Upper lobe of left lung (tissue), 4 donors: ENCODE measurements at regions not wholly inside any gene's neighbourhood (a gene's known extent, or its start where the extent isn't known, plus 50 kb on each side); places are given as distances from the start of the nearest gene placed in this dataset.

Experiments used
- CTCF ChIP-seq, 6 experiments: fragments of 450-650 bp in 4 of 6; fragments of 200-600 bp in 2 of 6; sonication (generic) in 2 of 6; IDR thresholded peaks; one replicate each; pipeline ENCODE4 v1.5.1; 2016 to 2019; ENCODE audit warnings: antibody characterized with exemption in 6 of 6
- EP300 ChIP-seq, 4 donors: sonication (generic); formaldehyde crosslinking; IDR thresholded peaks; one replicate each; pipeline ENCODE4 v1.5.1; 2017; ENCODE audit warnings: antibody characterized with exemption in 4 of 4, control low read depth in 2 of 4
- POLR2A ChIP-seq, 4 donors: fragments of 450-650 bp; IDR thresholded peaks; one replicate each; pipeline ENCODE4 v1.5.1; 2016 to 2017; ENCODE audit warnings: antibody characterized with exemption in 4 of 4, mild to moderate bottlenecking in 2 of 4
- POLR2AphosphoS5 ChIP-seq, 2 donors: sonication (generic); formaldehyde crosslinking; IDR thresholded peaks; one replicate each; pipeline ENCODE4 v1.5.1; 2017; ENCODE audit warnings: antibody characterized with exemption in 2 of 2

- TF ChIP-seq POLR2A (IDR thresholded peaks at IDR 0.05) = peak in 1 of 4 donors; percentile 6
- TF ChIP-seq CTCF (IDR thresholded peaks at IDR 0.05) = no peak
- TF ChIP-seq POLR2AphosphoS5 (IDR thresholded peaks at IDR 0.05) = peak in 1 of 2 donors; percentile 13
- TF ChIP-seq EP300 (IDR thresholded peaks at IDR 0.05) = no peak
These were observed 218.3 kb downstream of the ACKR3 start for GRCh38 chr2:236787885-236788284.
